ENCODE measurements at regions not wholly inside any gene's neighbourhood (a gene's known extent, or its start where the extent isn't known, plus 50 kb on each side); places are given as distances from the start of the nearest gene placed in this dataset.
A peak's percentile ranks its signal among the peaks of the same experiment; 100 is the strongest.

GRCh38 chr3:148335612-148336011, 362.1 kb upstream of the AGTR1 start:
- DNase-seq (ENCODE audit: low read depth) = peak; percentile 27
- no peak overlapping the region for H3K4me3 ChIP-seq (ENCODE audit: low read depth, low read length)
- no peak for TF ChIP-seq CTCF (IDR thresholded peaks at IDR 0.05; ENCODE audit: insufficient read depth, low read length, severe bottlenecking)
- H3K36me3 ChIP-seq (ENCODE audit: control insufficient read depth, insufficient read depth, low read length) = no peaks in the 10 kb centered on the region
- no peak for FAIRE-seq
- H3K27me3 ChIP-seq (ENCODE audit: control insufficient read depth, insufficient read depth, low read length) = no peaks in the 10 kb centered on the region

- Histone ChIP-seq H3K27me3 (ENCODE audit: control insufficient read depth, insufficient read depth, low read length) (no peaks in the 10 kb centered on the region), H3K36me3 (ENCODE audit: control insufficient read depth, insufficient read depth, low read length) (no peaks in the 10 kb centered on the region), H3K4me3 (ENCODE audit: low read depth, low read length) (no peak overlapping the region)
- no peak for TF ChIP-seq CTCF (IDR thresholded peaks at IDR 0.05; ENCODE audit: insufficient read depth, low read length, severe bottlenecking)
- DNase-seq (ENCODE audit: low read depth) = no peak
- no peak for FAIRE-seq
These were observed 354.3 kb upstream of the AGTR1 start for GRCh38 chr3:148343416-148343815.

- Histone ChIP-seq H3K27me3 (ENCODE audit: control insufficient read depth, insufficient read depth, low read length) (no peaks in the 10 kb centered on the region), H3K36me3 (ENCODE audit: control insufficient read depth, insufficient read depth, low read length) (no peaks in the 10 kb centered on the region), H3K4me3 (ENCODE audit: low read depth, low read length) (no peak overlapping the region)
- TF ChIP-seq CTCF (IDR thresholded peaks at IDR 0.05; ENCODE audit: insufficient read depth, low read length, severe bottlenecking) = no peak
- no peak for FAIRE-seq
- no peak for DNase-seq (ENCODE audit: low read depth)
These were observed 353.2 kb upstream of the AGTR1 start for GRCh38 chr3:148344521-148344920.

- H3K4me3 ChIP-seq (ENCODE audit: low read depth, low read length) = no peak overlapping the region
- no peaks in the 10 kb centered on the region for H3K27me3 ChIP-seq (ENCODE audit: control insufficient read depth, insufficient read depth, low read length)
- H3K36me3 ChIP-seq (ENCODE audit: control insufficient read depth, insufficient read depth, low read length) = no peaks in the 10 kb centered on the region
- no peak for DNase-seq (ENCODE audit: low read depth)
- no peak for TF ChIP-seq CTCF (IDR thresholded peaks at IDR 0.05; ENCODE audit: insufficient read depth, low read length, severe bottlenecking)
- FAIRE-seq = no peak
These were observed 337.7 kb upstream of the AGTR1 start for GRCh38 chr3:148360051-148360450.

- DNase-seq (ENCODE audit: low read depth) (peak; percentile 8), FAIRE-seq (no peak)
- no peaks in the 10 kb centered on the region for H3K36me3 ChIP-seq (ENCODE audit: control insufficient read depth, insufficient read depth, low read length)
- H3K27me3 ChIP-seq (ENCODE audit: control insufficient read depth, insufficient read depth, low read length) = no peaks in the 10 kb centered on the region
- no peak for TF ChIP-seq CTCF (IDR thresholded peaks at IDR 0.05; ENCODE audit: insufficient read depth, low read length, severe bottlenecking)
- no peak overlapping the region for H3K4me3 ChIP-seq (ENCODE audit: low read depth, low read length)
These were observed 330.8 kb upstream of the AGTR1 start for GRCh38 chr3:148366743-148367410.

GRCh38 chr3:148367756-148368155, 329.9 kb upstream of the AGTR1 start:
- Histone ChIP-seq H3K4me3 (ENCODE audit: low read depth, low read length) (no peak overlapping the region), H3K27me3 (ENCODE audit: control insufficient read depth, insufficient read depth, low read length) (no peaks in the 10 kb centered on the region), H3K36me3 (ENCODE audit: control insufficient read depth, insufficient read depth, low read length) (no peaks in the 10 kb centered on the region)
- no peak for TF ChIP-seq CTCF (IDR thresholded peaks at IDR 0.05; ENCODE audit: insufficient read depth, low read length, severe bottlenecking)
- no peak for DNase-seq (ENCODE audit: low read depth)
- no peak for FAIRE-seq
